GM19351 (cell line): ENCODE measurements at regions not wholly inside any gene's neighbourhood (a gene's known extent, or its start where the extent isn't known, plus 50 kb on each side); places are given as distances from the start of the nearest gene placed in this dataset.
"Not testable (repeated sequence)": the region's sequence is repeated elsewhere in the genome, so short reads cannot be mapped to it uniquely, and the experiment has no call there.

ENCODE experiments used
- ATAC-seq: cut with Tn5 transposase; IDR thresholded peaks from one replicate; pipeline ENCODE4 v1.9.1; 2021; ENCODE audit warnings: mild to moderate bottlenecking, moderate library complexity; ENCODE audit not compliant: unreplicated experiment

DNA sequence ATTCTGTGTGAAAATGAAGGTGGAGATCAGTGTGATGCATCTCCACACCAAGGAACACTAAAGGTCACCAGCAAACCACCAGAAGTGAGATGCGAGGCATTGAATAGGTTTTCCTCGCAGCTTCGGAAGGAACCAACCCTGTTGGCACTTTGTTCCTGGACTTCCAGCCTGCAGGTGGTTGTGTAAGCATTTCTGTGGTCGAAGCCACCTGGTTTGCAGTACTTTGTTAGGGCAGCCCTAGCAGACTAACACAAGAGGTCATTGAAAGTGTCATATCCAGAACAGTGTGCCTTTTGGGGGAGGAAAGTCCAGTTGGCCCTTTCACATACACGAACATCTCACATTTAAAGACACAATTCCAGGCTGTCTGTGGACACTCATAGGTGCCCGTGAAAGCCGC is 237.2 kb upstream of the PLGLB1 start:
- not testable (repeated sequence) for ATAC-seq

- not testable (repeated sequence) for ATAC-seq
Observed at GRCh38 chr2:87262184-87262702, 240.6 kb upstream of the PLGLB1 start.

DNA sequence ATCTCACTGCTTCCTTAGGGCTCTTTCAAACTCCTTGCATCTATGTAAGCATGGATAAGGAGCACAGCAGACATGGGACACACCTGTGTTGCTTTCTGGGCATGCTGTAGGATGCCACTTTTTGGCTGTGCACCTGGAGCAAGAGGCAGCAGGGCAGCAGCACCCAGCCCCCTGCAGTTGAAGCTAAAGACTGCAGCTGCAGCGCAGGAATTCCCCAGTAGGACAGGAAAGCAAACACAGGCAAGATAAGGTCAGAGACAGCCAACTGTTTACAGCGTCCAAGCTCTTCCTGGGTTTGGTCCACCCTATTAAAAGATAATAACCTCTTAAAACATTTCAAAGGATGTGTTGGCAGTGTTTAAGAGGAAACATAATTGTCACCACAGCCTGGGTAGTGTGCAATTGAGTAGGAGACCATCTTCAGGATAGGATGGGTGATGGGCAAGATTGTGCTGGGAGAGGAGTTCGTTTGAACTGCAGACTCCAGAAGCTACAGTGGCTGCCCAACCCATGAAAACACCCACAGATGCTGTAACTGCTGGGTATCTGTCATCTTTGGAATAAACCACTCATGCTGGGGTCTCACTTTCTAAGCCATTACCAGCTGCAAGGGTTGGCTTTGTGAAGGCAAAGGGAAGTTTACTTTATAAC is 242.3 kb upstream of the PLGLB1 start:
- not testable (repeated sequence) for ATAC-seq

GRCh38 chr2:87275192-87275591 is 253.5 kb upstream of the PLGLB1 start:
- ATAC-seq = not testable (repeated sequence)

- not testable (repeated sequence) for ATAC-seq
Observed at GRCh38 chr2:87275974-87276629, 254.5 kb upstream of the PLGLB1 start.

DNA sequence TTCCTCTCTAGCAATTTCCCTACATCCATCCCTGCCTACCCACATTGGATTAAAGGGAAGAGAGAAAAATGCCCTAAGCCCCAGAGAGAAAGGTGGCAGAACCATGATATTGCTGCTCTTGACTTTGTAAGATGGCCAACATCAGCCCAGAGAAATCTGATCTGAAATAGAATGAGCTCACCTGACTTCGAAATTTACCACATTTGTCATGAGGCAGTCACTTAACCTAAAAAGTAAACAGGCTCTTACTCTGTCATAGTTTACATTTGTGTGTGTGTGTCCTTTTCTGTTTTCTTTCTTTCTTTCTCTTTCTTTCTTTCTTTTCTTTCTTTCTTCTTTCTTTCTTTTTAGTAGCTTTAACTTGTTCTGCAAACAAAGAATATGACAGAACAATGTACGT is 255.0 kb upstream of the PLGLB1 start:
- ATAC-seq = not testable (repeated sequence)

- ATAC-seq = not testable (repeated sequence)
Observed at GRCh38 chr2:87277734-87278133, 256.1 kb upstream of the PLGLB1 start.

- not testable (repeated sequence) for ATAC-seq
Observed at GRCh38 chr2:87280596-87281355, 259.1 kb upstream of the PLGLB1 start.

DNA sequence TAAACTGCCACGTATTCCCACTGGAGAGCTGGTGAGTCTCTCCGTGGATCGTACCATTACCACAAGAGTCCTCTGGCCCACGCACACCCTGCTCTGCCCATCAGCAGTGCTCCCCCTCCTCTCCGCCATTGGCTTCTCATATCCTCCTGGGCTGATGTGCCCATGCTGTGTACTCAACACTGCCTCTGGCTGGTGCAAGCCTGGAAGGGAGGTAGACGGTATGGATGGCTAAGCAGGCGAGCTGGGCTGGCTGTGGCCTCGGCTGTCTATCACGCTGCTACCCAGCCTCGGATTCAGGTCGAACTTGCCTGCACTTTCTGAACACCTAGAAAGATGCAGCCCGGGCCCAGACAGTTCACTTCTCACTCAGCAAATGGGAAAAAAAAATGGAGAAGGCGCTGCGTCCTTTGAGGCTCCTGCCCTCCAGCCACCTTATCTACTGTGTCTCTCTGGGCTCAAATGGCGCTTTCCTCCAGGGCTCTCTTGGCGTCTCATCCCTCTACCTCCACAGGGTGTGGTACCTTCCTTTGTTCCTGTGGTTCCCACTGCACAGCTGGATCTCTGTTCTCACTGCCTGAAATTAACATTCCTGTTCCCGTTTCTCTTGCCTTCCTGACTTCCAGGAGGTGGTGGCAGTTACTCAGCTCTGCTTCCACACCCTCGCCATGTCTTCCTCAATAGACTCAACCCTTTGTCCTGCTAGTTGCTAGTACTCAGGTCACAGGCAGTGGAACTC is 262.3 kb upstream of the PLGLB1 start:
- ATAC-seq = not testable (repeated sequence)

DNA sequence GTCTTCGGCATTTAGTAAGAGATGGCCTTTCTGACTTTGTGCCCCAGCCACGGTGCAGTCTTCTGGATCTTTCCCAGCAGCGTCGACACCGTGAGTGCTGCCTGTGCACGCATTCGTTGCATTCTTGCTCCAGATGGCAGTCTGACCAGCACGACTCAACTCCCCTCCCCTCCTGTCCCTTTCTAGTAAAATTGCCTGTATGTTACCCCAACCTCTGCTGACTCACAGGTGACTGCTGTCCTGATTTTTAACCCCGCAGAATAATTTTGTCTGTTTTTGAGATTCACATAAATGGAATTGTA is 262.8 kb upstream of the PLGLB1 start:
- not testable (repeated sequence) for ATAC-seq

DNA sequence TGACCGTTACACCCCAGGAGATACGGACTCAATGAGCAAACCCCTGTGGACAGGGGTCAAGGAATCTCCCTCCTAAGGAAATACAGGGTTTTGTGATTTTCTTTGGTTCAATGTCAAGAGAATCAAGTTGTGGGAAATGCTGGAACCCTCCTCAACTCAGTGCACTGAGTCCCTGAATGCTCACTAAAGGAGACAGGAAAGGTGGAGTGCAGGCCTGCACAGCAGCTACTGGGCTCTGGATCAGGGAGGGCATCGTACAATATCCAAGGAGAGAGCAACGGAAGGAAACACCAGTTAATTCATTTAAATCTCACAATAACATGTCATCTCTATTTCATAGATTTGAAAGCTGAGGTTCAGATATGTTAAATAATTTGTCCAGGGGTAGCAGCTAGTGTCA is 263.5 kb upstream of the PLGLB1 start:
- ATAC-seq = not testable (repeated sequence)

DNA sequence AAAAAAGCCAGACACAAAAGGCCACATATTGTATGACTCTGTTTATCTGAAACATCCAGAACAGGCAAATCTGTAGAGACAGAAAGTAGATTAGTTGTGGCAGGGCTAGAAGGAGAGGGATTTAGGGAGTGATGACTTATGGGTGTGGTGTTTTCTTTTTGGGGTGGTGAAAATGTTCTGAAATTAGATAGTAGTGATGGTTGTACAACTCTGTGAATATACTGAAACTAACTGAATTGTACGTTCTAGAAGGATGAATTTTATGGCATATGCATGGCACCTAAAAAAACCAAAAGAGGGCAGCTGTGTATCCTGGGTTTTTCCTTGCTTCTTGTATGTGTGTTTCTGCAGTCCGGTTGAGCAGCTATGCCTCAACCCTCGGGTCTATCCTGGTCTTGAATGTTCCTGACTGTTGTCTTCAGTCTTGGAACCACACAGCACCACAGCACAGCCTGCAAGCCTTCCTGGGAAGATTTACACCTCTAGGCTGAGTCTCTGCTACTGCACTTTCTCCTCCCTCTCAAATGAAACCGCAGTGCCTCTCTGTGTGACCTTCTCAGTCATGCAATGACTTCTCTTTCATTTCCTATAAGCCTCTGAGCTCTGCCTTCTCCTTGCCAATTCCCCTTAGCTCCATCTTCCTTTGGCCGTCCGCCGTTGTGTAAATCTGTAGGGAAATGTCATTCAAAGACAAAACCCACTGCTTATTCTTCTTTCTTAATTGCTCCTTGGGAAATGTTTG is 269.1 kb upstream of the PLGLB1 start:
- peak; percentile 64 for ATAC-seq

GRCh38 chr2:87291400-87292200 is 270.0 kb upstream of the PLGLB1 start:
- ATAC-seq = not testable (repeated sequence)

DNA sequence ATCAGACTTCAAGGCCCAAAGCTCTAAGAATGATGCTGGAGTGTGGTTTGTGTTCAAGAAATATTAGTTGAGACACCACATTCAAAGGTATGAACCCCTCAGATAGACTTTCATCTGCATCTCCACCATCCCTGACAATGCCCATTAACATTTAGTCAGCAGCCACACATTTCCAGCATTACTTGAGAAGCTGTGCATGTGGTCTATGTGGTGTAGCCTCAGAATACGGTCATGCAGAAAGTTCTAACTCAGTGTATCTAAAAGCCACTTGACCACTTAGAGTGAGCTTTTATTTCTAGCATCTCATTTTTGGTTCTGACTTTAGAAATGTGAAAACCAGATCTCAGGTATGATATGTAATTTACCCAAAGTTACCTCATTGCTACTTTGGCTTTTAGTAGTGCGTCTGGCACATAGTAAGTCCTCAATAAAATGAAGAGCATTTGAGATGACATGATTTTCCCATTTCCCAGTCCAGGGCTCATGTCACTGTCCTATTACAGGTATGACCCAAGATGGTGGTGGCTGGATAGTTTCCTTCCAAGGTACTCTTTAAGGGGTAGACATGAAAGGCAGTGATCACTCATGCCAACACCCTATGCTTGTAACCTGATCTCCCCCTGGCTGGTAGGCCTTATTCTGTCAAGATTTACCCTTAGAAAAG is 272.4 kb upstream of the PLGLB1 start:
- ATAC-seq = not testable (repeated sequence)

DNA sequence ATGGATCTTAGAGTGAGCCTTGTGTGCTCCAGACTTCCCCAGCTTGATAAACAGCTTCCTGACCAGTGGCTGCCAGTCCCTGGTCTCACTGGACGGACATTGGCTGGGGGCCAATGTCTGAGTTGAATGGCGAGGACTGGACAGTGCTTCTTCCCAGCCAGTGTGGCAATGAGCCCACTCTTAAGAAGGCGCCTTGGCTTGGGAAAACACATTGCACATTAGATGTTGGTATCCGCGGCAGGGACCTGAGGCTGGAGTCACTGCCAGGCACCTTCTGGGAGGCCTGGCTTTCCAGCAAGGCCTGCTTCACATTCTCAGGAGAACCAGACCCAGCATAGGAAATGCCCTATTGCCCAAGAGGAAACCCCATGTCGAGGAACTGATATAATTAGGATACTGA is 273.5 kb upstream of the PLGLB1 start:
- ATAC-seq = not testable (repeated sequence)

DNA sequence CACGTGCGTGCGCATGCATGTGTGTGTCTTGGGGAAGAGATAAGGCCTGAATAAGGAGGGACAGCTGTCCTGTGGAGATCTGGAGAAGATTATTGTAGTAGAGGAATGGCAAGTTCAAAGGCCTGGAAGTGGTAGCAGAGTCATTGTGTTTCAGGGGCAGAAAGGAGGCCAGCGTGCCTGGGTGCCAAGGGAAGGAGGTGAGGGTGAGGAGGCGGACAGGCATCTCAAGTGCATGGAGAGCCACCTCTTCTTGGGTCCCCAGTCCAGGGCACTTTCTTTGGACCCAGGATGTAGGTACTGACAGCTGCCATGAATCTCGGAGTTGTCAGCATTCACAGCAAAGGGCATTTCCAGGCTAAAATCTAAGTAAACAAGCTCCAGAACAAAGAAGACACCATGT is 279.7 kb upstream of the PLGLB1 start:
- not testable (repeated sequence) for ATAC-seq

GRCh38 chr2:87301871-87302270 is 280.2 kb upstream of the PLGLB1 start:
- ATAC-seq = not testable (repeated sequence)

DNA sequence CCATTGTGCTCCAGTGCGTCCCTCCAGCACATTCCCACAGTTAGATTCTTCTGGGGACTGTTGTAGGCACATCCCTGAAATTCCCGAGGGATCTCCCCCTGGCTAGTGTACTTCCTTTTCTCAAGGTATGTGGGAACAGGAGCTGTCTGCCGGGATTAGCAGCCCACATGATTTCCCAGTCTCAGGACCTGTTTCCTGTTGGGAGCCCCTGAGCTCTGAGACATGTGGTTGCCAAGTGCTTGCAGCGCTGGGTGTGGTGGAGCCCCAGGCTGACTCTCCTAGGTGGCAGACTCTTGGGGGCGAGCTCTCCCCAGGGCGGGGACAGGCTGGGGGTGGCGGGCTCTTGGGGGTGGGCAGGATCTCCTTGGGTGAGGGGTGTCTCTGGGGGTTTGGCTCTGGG is 287.0 kb upstream of the PLGLB1 start:
- not testable (repeated sequence) for ATAC-seq

- not testable (repeated sequence) for ATAC-seq
Observed at GRCh38 chr2:87309785-87310184, 288.1 kb upstream of the PLGLB1 start.
